ENCODE measurements at regions not wholly inside any gene's neighbourhood (a gene's known extent, or its start where the extent isn't known, plus 50 kb on each side); places are given as distances from the start of the nearest gene placed in this dataset.
A peak's percentile ranks its signal among the peaks of the same experiment; 100 is the strongest.

DNA sequence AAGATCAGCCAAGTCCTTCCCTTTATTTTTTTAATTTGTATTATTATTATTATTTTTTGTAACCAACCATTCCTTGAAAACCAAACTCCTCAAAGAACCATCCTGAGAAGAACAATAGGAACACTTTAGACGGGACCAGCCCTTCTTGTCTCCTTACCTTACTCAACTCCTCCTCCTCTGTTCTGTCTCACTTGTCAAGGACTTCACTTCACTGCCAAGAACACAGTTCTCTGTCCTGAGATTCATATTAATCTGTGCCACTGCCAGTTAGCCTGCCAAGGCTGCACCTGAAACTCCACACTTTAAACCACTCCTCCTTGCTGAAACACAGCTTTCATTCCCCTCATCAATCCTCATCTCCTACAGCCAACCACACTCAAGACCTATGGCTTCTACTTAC lies 73.8 kb upstream of the ATP1A1 start:
- no peak for DNase-seq

DNA sequence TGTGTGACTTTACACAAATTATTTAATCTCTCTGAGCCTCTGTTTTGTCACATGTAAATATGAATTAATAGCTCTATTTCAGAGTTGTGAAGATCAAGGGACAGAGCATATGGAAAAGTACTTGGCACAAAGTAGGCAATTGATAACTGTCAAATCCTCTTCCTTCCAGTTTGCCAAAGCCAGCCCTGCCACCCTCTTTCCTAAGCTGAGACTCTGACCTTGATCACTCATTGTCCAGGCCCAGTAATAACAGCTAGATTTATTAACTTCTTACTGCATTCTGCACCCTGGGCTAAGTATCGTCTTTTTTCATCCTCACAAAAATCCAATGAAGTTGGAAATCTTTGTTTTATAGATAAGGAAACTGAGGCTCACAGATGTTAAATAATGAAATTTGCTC lies 70.8 kb upstream of the ATP1A1 start:
- DNase-seq: no peak

DNA sequence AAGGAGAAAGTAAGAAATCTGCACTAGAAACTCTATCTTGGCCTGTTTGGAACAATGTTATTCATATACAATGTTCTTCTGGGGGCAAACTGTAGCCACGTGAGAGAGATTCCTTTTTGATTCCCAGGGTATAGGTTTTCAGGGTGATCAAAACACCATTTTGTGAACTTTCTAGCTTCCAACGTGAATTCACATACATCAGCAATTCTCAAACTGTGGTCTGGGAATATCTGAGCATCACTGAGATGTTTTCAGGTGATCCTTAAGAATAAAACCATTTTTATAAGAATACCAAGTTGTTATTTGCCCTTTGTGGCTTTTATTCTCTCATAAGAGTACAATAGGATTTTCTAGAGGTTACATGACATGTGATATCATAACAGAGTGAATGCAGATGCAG lies 66.9 kb upstream of the ATP1A1 start:
- DNase-seq: no peak

DNA sequence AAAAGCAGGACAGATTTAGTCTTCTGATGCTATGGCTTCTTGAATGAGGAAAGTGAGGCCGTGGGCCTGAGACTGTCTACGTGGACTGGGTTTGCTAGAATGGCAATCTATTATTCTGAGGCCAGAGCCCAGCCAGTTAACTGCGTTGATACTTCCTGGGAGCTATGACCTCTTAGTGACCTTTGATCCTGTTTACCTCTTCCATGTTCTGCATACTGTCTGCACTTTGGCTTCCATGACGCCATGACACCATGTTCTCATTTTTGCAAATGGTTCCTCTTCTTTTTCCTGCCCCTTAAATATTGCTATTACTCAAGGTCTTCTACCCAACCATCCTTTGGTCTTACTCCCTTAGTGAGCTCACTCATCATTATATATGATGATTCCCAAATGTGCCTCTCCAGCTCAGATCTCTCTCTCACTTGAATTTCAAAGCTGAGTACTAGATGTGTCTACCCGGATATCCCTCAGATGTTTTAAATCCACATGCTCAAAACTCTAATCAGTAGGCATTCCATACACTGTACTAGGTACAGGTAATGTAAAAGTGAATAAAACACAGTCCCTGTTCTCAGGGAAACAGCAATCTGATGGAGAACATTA lies 66.1 kb upstream of the ATP1A1 start:
- DNase-seq: peak; percentile 11 to 46 (median 31)

DNA sequence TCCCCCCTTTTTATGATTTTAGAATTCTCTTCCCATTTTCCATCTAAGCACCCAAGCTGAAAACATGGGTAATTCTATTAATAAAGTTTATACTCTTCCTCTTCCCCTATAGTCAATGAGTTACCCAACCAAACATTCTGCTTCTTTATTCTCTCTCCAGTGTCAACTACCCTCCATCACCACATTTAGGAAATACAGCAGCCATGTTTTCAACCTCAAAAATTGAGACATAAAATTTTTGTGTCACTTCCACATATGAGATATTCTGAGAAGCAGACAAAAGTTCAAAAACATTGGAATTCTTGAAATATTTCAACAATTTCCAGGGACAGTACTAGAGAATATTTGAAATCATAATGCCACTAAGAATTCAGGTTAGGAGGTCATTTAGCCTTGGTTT lies 64.8 kb upstream of the ATP1A1 start:
- DNase-seq: peak in 2 of 4 experiments; percentile 40 to 45

DNA sequence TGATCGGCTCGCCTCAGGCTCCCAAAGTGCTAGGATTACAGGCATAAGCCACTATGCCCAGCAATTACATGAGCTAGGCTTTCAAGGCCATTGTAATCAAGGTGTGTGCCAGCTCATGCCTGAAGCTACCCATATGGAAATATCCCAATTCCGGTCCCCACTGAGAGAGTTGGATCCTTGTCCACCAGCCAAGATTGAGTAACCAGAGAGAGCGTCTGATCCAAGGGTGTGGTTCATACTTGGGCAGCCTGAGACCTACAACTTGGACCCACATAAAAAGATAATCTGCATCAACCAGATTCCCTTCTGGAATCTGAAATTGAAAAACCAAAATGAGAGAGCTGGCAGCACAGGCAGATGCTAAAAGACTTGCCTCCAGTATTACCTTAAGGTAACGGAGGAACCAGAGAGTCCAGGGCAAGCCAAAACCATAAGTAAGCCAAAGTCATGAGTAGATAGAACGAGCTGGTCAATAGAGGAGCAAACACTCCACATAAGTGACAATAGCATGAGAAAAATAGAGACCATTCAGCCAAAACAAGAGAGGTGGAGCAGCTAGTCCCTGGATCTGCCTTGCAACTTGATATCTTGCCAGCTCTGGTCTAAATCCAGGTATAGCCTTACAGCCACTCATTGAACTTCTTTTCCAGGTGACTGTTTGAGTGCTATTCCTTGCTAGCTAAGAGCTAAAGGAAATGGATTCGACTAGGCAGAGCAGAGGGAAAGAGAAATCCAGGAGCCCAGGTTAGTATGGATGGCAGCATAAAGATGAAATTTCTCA lies 63.8 kb upstream of the ATP1A1 start:
- no peak for DNase-seq

DNA sequence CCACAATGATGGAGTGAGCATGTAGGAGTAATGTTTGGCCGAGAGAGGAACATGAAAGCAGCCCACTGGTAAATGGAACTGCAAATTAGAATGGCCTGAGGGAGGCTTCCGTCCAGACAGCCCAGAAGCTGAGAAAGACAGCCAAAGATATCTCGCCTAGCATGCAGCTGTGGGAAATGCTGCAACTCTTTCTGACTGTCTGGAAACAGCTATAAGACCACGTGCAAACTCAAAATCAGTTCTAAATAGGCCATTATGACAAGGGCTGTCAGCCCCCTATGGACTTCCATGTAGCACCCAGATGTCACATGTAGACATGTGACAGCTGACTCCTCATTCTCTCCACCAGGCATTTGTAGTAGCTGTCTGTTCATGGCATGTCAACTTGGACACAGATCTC lies 62.9 kb upstream of the ATP1A1 start:
- peak in 2 of 4 experiments; percentile 7 to 8 for DNase-seq

DNA sequence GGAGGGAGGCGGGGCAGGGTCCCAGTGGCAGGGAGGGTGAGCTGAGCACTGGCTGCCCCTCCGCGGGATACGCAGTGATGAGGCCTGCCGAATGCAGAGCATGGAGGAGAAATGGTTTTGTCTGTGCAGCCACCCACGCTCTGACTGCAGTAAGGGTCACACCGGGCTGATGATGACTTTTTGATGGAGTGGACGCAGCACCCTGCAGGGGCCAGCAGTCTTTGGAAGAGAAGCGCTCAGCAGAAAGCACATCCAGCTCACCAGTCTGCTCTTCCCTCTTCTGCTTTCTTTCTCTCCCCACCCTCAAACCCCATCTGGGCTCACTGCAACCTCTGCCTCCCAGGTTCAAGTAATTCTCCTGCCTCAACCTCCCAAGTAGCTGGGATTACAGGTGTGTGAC lies 61.9 kb upstream of the ATP1A1 start:
- peak; percentile 7 to 36 (median 16) for DNase-seq

DNA sequence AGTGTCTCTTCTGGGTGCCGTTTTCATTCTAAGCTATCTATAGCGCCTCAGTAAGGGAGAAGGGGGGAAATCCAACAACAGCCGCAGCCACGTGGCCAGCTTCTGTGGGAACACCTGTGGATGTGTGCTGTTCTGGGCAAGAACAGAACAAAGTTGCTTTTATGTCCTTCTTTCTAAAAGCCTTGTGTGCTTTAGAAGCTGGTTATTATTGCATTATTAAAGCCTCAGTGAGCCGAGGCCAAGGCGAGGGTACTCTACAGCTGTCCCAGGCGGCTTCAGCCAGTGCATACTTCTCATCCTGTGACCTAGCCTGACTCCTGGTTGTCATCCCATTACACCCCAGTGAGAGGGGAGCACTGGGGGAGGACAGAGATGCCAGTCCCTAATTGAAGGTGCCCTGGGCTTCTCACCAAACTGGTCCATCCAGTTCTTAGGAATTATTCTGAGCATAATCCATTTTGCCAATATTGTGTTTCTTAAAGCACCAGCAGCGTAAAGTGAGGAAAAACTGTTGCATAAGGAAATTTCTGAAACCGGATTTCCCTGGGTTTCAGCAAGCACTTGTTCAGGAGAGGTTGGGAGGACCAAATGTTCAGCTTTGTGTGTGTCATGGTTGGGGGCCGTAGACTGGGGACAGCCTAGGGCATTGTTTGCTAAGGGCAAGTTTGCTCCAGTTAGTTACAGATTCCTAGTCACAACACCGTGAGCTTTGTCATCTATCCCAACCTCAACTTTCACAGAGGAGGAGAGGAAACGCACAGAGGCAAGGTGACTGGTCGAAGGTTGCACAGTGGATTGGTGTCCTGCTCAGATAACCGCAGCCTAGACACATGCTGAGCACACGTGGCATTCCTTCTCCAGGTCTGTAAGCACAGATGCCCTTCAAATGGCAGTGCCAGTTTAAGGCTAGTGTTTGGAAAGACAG lies 61.0 kb upstream of the ATP1A1 start:
- no peak for DNase-seq

DNA sequence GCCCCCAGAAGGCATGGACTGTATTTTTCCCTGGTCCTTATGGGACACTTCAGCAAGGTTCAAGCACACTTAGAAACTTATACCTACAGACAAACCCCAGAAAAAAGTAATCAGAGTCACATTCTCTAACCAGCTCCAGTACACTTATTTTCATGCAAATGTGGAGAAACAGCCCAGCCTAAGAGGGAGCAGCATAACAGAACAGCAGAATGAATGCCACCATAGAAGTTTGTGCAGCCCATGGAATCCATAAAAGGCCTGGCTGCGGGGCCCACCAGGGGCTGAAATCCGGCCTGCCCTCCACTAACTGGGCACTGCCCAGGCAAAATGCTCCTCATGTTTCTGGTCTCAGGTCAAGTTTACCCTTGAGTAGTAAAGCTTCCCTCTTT lies 60.4 kb upstream of the ATP1A1 start:
- DNase-seq: no peak

DNA sequence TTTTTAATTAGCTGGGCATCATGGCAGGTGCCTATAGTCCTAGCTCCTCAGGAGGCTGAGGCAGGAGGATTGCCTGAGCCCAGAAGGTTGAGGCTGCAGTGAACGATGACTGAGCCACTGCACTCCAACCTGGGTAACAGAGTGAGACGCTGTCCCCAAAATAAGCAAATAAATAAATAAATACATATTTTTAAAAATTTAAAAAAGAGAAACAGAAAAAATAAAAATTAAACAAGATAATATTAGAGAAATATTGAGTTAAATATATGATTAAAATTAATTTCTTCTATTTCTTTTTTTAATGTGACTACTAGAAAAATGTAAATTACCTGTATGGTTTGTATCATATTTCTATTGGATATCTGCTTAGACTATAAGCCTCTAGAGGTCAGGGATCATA lies 59.3 kb upstream of the ATP1A1 start:
- DNase-seq: no peak

DNA sequence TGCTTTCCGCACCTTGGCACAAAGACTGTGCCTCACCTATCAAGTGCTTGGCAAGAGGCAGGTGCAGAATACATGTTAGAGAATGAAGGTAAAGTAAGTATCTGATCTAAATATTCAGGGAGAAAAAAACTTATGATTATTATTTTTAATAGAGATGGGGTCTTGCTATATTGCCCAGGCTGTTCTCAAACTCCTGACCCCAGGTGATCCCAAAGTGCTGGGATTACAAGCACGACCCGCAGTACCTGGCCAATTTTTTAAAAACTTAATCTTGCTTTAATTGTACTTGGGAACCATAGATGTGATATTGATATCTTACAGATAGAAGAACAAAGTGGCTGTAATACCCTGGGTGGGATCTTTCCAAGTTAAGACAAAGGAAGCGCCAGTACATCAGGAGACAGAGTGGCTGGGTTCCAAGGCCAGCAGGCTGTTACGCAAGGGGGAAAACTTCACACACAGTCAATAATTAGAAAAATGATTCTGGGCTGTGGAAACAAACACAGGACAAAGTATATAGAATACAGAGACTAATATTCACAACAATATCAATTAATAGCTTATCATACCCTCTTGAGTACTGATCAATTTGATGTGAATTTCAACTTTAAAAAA lies 58.6 kb upstream of the ATP1A1 start:
- DNase-seq: no peak

DNA sequence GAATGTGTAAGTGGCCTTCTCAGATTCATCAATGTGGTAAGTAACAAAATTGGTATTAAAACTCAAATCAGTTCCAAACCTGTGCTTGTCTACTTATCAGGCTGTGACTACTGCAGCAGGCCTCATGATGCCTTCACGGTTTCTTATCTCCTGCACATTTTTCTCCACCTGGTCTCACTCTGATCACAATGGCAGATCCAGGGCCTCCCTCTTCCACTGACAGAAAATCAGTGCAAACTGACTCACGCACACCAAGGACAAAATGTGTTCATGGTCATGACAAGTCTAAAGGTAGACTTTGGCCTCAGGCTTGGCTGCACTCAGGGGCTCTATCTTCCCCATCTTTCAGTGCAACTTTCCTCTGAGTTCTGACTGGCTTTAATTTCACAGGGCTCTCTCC lies 56.7 kb upstream of the ATP1A1 start:
- no peak for DNase-seq

DNA sequence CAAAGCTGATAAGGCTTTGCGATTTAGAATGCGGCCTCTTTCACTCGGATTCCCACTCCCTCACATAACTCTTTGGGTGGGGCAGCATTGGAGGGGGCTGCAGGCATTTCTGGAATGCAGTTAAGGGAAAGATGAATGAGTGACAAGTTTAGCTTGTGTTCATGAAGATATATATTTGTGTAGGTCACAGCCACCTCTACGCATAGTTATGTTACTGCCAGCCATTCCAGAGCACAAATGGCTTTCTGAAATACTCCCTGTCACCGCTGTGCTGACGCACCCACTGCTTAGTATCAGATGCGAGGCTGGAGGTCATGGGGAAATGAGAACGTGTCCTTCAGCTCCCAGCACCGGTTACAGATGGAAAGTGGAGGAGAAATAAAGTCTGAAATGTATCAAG lies 54.1 kb upstream of the ATP1A1 start:
- DNase-seq: no peak

DNA sequence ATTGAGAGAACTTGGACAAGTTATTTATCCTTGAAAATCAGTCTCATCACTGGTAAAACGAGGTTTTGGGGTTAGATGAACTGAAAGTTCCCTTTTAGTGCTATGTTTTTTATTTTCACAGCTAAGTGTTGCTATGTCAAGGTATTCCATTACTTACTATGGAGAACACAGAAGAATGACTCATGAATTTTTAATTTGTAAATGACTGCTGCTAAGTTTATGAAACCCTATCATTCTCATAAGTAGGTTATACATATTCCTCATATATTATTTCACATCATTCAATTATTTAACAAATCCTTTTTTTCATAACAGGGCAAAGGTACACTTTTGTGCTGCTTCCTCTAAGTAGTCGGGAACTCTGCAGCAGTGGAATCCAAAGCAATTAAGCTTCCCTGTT lies 52.2 kb upstream of the ATP1A1 start:
- DNase-seq: no peak

DNA sequence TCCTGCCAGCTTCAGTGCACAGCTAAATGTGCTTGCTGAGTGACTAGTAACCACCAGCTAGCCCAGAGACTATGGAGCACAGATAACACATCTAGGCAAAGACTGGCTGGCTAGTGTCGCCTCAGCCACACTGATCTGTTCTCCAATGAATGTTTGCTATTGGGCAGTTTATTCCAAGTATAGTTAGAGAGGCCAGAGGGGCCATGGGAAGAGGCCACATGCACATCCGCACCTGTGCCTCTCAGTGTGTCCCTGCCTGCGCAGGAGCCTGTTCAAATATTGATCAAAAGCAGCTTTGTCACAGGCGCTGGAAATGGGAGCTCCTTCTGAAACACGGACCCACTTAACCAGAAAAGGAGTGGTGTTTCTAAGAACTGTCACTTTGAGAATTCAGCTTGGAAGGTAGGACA lies 51.3 kb upstream of the ATP1A1 start:
- no peak for DNase-seq

DNA sequence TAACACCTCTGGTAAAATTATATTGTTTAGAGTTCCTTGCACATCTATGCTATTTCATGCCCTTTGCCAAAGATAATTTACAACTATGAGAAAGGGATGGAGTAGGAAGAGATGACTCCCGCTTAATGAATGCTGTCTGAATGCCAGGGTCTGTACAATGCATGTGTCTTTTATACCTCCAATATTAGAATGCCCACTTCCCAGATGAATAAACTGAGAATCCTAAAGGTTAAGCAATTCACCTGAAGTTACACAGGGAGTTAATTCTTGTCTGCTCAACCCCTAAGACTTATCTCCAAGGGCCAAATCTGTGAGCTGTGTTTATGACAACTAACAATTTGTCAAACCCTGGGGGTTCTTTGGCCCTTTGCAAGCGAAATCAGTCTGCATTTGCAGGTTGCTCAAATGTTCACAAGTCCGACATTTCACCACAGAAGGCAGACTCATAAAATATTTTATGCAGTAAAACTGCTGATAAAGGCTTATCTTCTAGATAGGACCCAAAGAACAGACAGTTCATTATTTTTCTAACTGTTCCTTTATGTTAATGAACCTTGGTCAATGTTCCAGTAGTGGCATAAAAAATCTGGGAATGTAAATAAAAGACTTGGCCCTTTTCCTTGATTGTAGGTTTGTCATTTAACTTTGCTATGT lies 50.2 kb upstream of the ATP1A1 start:
- no peak for DNase-seq

All from suppressor macrophage (primary cell).